ENCODE measurements at regions not wholly inside any gene's neighbourhood (a gene's known extent, or its start where the extent isn't known, plus 50 kb on each side); places are given as distances from the start of the nearest gene placed in this dataset.
A peak's percentile ranks its signal among the peaks of the same experiment; 100 is the strongest.

DNA sequence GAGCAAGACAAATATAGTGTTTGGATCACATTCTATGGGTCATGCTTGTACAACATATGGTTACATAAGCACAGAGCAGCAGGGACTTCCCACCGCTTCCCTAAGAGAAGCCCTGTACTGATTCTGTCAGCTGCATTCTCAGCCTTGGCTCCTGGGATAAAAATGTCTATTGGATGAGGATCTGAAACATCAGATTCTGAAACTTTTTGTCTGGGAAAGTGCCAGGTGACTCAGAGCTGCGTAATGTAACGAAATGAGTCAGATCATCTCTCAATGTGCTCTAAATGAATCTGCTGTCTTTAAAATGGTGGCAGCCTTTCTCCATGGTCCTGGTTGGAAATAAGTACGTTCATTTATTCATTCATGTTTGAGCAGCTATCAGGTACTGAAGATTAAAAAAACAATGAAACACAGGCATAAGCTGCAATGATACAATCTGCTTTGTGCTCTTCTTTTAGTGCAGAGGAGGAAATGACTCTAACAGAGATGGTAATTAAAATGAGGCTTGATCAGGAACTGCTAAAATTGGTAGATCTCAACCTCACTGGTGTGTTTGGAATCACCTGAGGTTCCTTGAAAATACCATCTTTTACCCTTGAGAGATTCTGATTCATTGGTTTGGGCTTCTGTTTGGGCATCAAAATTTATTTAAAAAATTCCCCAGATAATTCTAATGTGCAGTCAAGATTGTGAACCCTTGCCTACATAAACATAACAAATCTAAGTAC, 99.1 kb upstream of the NAP1L1 start:
- 23 to 30% (median 27%) methylated on average over 4 of the region's 4 CpGs for WGBS, 3 donors
- DNase-seq: peak in 1 of 2 donors; percentile 21
- H3K4me3 ChIP-seq: no peak overlapping the region
- no peak for TF ChIP-seq CTCF (IDR thresholded peaks at IDR 0.05)
- no peaks in the 10 kb centered on the region for H3K27me3 ChIP-seq (ENCODE audit: insufficient read depth in 3 of 3, low read length in 2 of 3)
- H3K36me3 ChIP-seq (ENCODE audit: insufficient read depth in 1 of 2, low read depth in 1 of 2): no peaks in the 10 kb centered on the region
- peak in 1 of 4 donors; percentile 27 for ATAC-seq
- no peaks in the 10 kb centered on the region for H3K4me1 ChIP-seq
- H3K9me3 ChIP-seq: no peaks in the 10 kb centered on the region
- H3K27ac ChIP-seq: no peak overlapping the region
- intact Hi-C loops (cut with DNase I): loop anchor here in 1 of 2 donors (2.0 kb wide), 1 partner anchor 163 kb away; no protein-coding TSS in a partner anchor

DNA sequence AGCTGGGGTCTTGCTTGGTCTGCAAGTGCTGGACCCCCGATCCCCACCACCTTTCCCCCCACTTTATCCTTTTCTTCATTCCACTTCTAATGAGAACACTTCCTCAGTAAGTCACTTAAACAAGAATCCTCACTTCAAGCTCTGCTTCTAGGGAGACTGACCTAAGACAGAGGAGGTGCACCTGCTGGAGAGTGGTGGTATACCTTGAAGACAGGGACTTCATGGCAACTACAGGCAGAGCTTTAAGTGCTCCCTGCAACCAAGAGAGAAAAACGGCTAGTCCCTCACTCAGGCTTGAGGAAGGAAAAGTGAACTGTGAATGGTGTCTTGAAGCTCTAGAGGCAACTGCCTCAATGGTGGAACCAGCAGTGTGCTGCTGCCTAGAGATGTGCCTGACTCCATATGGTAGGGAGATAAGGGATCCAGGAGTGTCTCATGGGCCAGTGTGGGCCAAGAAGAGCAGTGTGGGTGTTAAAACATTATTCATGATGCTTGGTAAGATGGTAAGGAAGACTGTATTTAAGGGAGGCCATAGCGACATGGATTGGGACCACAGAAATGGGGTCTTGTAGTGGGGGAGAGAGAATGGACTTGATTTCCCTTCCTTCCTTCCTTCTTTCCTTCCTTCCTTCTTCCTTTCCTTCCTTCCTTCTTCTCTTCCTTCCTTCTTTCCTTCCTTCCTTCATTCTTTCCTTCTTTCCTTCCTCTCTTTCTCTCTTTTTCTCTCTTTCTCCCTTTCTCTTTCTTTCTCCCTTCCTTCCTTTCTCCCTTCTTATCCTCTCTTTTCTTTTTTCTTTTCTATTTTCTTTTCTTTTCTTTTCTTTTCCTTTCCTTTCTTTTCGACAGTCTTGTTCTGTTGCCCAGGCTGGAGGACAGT, 96.2 kb upstream of the NAP1L1 start:
- intact Hi-C loops (cut with DNase I): no loop called here
- no peak for DNase-seq
- no peak for TF ChIP-seq CTCF (IDR thresholded peaks at IDR 0.05)
- Histone ChIP-seq H3K27ac (no peak overlapping the region), H3K27me3 (ENCODE audit: insufficient read depth in 3 of 3, low read length in 2 of 3) (no peaks in the 10 kb centered on the region), H3K9me3 (no peaks in the 10 kb centered on the region), H3K4me1 (no peaks in the 10 kb centered on the region), H3K36me3 (ENCODE audit: insufficient read depth in 1 of 2, low read depth in 1 of 2) (no peaks in the 10 kb centered on the region), H3K4me3 (no peak overlapping the region)
- WGBS, 3 donors: 83 to 94% (median 87%) methylated on average over 4 of the region's 4 CpGs
- ATAC-seq: no peak

GRCh38 chr12:76178452-76178851, 94.0 kb upstream of the NAP1L1 start:
- ATAC-seq (no peak), DNase-seq (no peak)
- H3K4me1 ChIP-seq: no peaks in the 10 kb centered on the region
- no peaks in the 10 kb centered on the region for H3K36me3 ChIP-seq (ENCODE audit: insufficient read depth in 1 of 2, low read depth in 1 of 2)
- TF ChIP-seq CTCF (IDR thresholded peaks at IDR 0.05): no peak
- intact Hi-C loops (cut with DNase I): no loop called here
- H3K27me3 ChIP-seq (ENCODE audit: insufficient read depth in 3 of 3, low read length in 2 of 3): no peaks in the 10 kb centered on the region
- no peak overlapping the region for H3K4me3 ChIP-seq
- no peaks in the 10 kb centered on the region for H3K9me3 ChIP-seq
- 88 to 93% (median 92%) methylated on average over 3 of the region's 3 CpGs for WGBS, 3 donors
- no peak overlapping the region for H3K27ac ChIP-seq

DNA sequence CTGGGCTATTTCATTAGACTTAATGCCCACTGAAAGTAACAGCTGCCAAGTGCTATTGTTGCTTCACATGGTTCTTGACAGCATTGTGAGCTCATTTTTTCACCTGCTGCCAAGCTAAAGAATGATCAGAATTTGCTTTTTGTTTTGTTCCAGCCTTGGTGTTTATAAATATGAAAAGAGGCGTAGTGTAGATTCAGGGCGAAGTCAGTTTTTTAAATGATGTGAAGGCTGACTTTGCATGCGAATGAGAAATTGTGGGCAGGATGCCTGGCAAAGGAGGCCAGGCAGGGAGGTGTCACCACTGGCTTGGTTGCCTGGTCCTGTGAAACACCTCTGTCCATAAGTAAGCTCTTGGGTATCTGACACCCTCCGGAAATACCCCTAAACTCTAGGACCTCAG, 93.3 kb upstream of the NAP1L1 start:
- 68 to 71% (median 68%) methylated on average over 4 of the region's 4 CpGs for WGBS, 3 donors
- TF ChIP-seq CTCF (IDR thresholded peaks at IDR 0.05): no peak
- Histone ChIP-seq H3K27me3 (ENCODE audit: insufficient read depth in 3 of 3, low read length in 2 of 3) (no peaks in the 10 kb centered on the region), H3K4me1 (no peaks in the 10 kb centered on the region), H3K9me3 (no peaks in the 10 kb centered on the region), H3K4me3 (no peak overlapping the region), H3K36me3 (ENCODE audit: insufficient read depth in 1 of 2, low read depth in 1 of 2) (no peaks in the 10 kb centered on the region), H3K27ac (no peak overlapping the region)
- no peak for ATAC-seq
- intact Hi-C loops (cut with DNase I): no loop called here
- no peak for DNase-seq

Data from psoas muscle (tissue), 7 donors.